CD4-positive, alpha-beta T cell (primary cell): ENCODE measurements at regions not wholly inside any gene's neighbourhood (a gene's known extent, or its start where the extent isn't known, plus 50 kb on each side); places are given as distances from the start of the nearest gene placed in this dataset.

Source experiments
- ATAC-seq: fragments of 200-7000 bp; cut with Tn5 transposase; one replicate; pipeline ENCODE4 v1.10.0; 2022; ENCODE audit warnings: mild to moderate bottlenecking; ENCODE audit not compliant: poor library complexity
- CTCF ChIA-PET: fragments of 350-600 bp; sonication (Branson Sonifier 250); formaldehyde crosslinking; loops from one replicate; lab custom pipeline; 2021; ENCODE audit warnings: antibody characterized with exemption, inconsistent platforms; lab: Charles Lee
- POLR2A ChIA-PET: fragments of 350-600 bp; sonication (Branson Sonifier 250); formaldehyde crosslinking; loops from one replicate; lab custom pipeline; 2021; ENCODE audit warnings: antibody characterized with exemption, inconsistent platforms; lab: Charles Lee
- DNase-seq, 14 experiments: peaks; one replicate each; pipeline ENCODE4 v3.0.0-alpha.2; 2013 to 2020; ENCODE audit warnings: mixed read lengths in 2 of 14
- H3K27ac ChIP-seq, 2 donors: one replicate each; pipeline versions ENCODE4 v1.5.1 to v1.7.0; 2013; ENCODE audit warnings: low read length in 2 of 2, low read depth in 1 of 2, mild to moderate bottlenecking in 1 of 2
- H3K27me3 ChIP-seq, 2 experiments: 1 replicate in 1 of 2; 2 replicates in 1 of 2; pipeline versions ENCODE4 v1.6.1 to v1.7.0; 2013; ENCODE audit warnings: low read length in 2 of 2, control low read depth in 1 of 2, mild to moderate bottlenecking in 1 of 2, moderate library complexity in 1 of 2; ENCODE audit not compliant: insufficient read depth in 2 of 2, control insufficient read depth in 1 of 2
- H3K36me3 ChIP-seq: one replicate; pipeline ENCODE4 v1.6.1; 2013; ENCODE audit warnings: low read length, control low read depth; ENCODE audit not compliant: insufficient read depth
- H3K4me1 ChIP-seq: one replicate; pipeline ENCODE4 v1.6.1; 2013; ENCODE audit warnings: low read length, control low read depth; ENCODE audit not compliant: insufficient read depth
- H3K4me3 ChIP-seq: one replicate; pipeline ENCODE4 v1.5.1; 2013; ENCODE audit warnings: mild to moderate bottlenecking, low read length, moderate library complexity
- H3K9me3 ChIP-seq, 2 experiments: 1 replicate in 1 of 2; 2 replicates in 1 of 2; pipeline versions ENCODE4 v1.6.1 to v1.7.0; 2013; ENCODE audit warnings: low read length in 2 of 2, mild to moderate bottlenecking in 2 of 2, control low read depth in 1 of 2, moderate library complexity in 1 of 2; ENCODE audit not compliant: control insufficient read depth in 1 of 2, insufficient read depth in 1 of 2
- H3K27ac Mint-ChIP-seq: one replicate; pipeline ENCODE4 v1.8.0; 2020; ENCODE audit warnings: mixed read lengths
- H3K27me3 Mint-ChIP-seq: one replicate; pipeline ENCODE4 v1.8.0; 2021; ENCODE audit warnings: mixed read lengths
- H3K36me3 Mint-ChIP-seq: one replicate; pipeline ENCODE4 v1.8.0; 2021; ENCODE audit warnings: low read depth, mixed read lengths
- H3K4me1 Mint-ChIP-seq: one replicate; pipeline ENCODE4 v1.8.0; 2021; ENCODE audit warnings: low read depth, mixed read lengths
- H3K4me3 Mint-ChIP-seq: one replicate; pipeline ENCODE4 v1.8.0; 2020; ENCODE audit warnings: mild to moderate bottlenecking, mixed read lengths
- H3K9me3 Mint-ChIP-seq: one replicate; pipeline ENCODE4 v1.8.0; 2020; ENCODE audit warnings: mixed read lengths
- intact Hi-C, 2 experiments: fragments of 100-400 bp; cut with DNase I in 1 of 2; cut with micrococcal nuclease in 1 of 2; formaldehyde crosslinking; loops; one replicate each; pipeline versions ENCODE4 v1.15.1 to v1.9.0; 2023 to 2025; cut with DNase I, micrococcal nuclease
- TF ChIP-seq, protein P1 (sequence below): fragments of 200-600 bp; IDR thresholded peaks from one replicate; pipeline ENCODE4 v1.8.0; 2022; ENCODE audit warnings: antibody characterized with exemption, mild to moderate bottlenecking

DNA sequence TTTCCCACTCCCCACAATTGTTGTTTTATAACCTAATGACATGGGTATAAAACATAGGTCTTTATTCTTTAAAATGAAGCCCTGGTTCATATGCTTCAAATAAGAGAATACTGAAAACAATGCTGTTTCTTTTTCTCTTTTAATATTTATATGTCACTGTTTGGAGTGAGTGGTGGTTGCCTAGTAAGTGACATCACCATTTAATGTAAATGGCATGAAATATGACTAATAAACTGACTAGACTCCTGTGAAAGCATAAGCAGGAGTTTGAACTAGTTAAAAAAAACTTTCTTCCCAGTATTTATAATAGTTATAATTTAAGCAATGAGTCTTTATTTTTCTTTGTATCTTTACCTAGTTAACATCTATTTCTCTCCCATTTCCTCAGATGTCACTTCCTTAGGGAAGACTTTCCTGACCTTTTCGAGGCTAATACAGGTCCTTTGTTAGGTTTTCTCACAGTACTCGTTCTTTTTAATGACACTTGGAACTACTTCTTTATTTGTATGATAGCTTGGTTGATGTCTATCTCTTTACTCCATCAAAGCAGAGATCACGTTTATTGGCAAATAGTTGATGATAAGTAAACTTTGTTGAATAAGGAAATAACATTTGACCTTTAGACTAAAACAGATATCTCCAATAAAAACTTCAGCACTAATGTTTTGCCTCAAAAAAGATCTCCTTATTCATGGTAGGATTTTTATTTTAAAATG lies 105.4 kb upstream of the PDC start:
- ATAC-seq: no peak
- no peaks in the 10 kb centered on the region for H3K9me3 ChIP-seq
- H3K36me3 ChIP-seq: no peaks in the 10 kb centered on the region
- no peaks in the 10 kb centered on the region for H3K27me3 ChIP-seq
- Mint-ChIP-seq H3K36me3 (no peaks in the 10 kb centered on the region), H3K4me3 (no peak overlapping the region), H3K9me3 (no peaks in the 10 kb centered on the region), H3K27me3 (no peaks in the 10 kb centered on the region), H3K4me1 (no peaks in the 10 kb centered on the region), H3K27ac (no peak overlapping the region)
- TF ChIP-seq, protein P1, sequence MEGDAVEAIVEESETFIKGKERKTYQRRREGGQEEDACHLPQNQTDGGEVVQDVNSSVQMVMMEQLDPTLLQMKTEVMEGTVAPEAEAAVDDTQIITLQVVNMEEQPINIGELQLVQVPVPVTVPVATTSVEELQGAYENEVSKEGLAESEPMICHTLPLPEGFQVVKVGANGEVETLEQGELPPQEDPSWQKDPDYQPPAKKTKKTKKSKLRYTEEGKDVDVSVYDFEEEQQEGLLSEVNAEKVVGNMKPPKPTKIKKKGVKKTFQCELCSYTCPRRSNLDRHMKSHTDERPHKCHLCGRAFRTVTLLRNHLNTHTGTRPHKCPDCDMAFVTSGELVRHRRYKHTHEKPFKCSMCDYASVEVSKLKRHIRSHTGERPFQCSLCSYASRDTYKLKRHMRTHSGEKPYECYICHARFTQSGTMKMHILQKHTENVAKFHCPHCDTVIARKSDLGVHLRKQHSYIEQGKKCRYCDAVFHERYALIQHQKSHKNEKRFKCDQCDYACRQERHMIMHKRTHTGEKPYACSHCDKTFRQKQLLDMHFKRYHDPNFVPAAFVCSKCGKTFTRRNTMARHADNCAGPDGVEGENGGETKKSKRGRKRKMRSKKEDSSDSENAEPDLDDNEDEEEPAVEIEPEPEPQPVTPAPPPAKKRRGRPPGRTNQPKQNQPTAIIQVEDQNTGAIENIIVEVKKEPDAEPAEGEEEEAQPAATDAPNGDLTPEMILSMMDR: no peak
- H3K4me3 ChIP-seq: no peak overlapping the region
- no peak for DNase-seq
- ChIA-PET POLR2A (no interaction called here), CTCF (no interaction called here)
- no peaks in the 10 kb centered on the region for H3K4me1 ChIP-seq
- H3K27ac ChIP-seq: no peak overlapping the region
- intact Hi-C loops: no loop called here

DNA sequence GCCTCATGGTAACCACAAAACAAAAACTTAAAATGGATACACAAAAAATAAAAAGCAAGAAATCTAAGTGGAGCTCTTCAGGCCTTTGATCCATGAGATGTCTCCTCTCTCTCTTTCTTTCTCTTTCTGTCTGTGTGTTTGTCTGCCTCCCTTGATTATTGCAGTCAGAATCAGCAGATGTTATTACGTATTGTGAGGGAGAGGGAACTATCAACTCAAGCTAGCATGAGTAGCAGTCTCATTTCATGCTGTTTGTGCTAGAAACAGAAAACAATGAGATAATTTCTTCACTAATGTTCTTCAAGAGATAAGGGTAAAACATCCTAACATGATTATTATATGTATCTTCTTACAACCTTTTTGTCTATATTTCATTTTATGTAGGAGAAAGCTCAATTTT lies 103.7 kb upstream of the PDC start:
- H3K9me3 Mint-ChIP-seq: no peaks in the 10 kb centered on the region
- Histone ChIP-seq H3K4me3 (no peak overlapping the region), H3K9me3 (no peaks in the 10 kb centered on the region), H3K36me3 (no peaks in the 10 kb centered on the region), H3K4me1 (no peaks in the 10 kb centered on the region), H3K27me3 (peaks cover 0 to 4% of the 10 kb centered on the region in 2 experiments), H3K27ac (no peak overlapping the region)
- ATAC-seq (no peak), DNase-seq (no peak)
- H3K36me3 Mint-ChIP-seq: no peaks in the 10 kb centered on the region
- no peak overlapping the region for H3K27ac Mint-ChIP-seq
- ChIA-PET POLR2A (no interaction called here), CTCF (no interaction called here)
- H3K4me1 Mint-ChIP-seq: no peaks in the 10 kb centered on the region
- no peaks in the 10 kb centered on the region for H3K27me3 Mint-ChIP-seq
- no peak overlapping the region for H3K4me3 Mint-ChIP-seq
- intact Hi-C loops: no loop called here
- TF ChIP-seq, protein P1: no peak

DNA sequence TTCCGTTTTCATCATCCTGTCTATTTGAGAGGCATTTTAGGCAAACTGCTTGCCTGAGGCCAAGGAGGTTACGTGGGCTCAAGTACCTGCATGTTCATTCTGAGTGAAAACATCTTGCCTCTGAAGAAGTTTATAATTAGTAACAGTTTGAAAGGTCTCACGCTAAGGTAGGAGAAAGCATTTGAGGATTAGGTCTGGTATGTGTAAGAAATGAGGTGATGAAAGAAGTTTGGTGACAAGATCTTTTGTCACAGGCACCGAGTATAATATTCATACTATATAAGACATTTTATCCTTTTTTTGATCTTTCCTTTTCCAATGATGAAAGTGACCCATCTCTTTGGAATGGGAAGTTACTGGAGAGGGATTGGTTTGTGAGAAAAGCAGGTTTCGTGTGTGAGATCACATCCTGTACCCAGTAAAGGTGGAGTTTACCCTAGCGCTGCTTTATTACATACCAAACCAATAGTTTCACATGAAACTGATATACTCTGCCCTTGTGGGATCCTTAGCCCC lies 98.7 kb upstream of the PDC start:
- DNase-seq (no peak), ATAC-seq (no peak)
- H3K27me3 Mint-ChIP-seq: no peaks in the 10 kb centered on the region
- ChIA-PET CTCF (no interaction called here), POLR2A (no interaction called here)
- Histone ChIP-seq H3K27me3 (peaks cover 0 to 5% of the 10 kb centered on the region in 2 experiments), H3K9me3 (no peaks in the 10 kb centered on the region), H3K4me3 (no peak overlapping the region), H3K36me3 (no peaks in the 10 kb centered on the region), H3K4me1 (no peaks in the 10 kb centered on the region), H3K27ac (no peak overlapping the region)
- H3K4me1 Mint-ChIP-seq: no peaks in the 10 kb centered on the region
- no peaks in the 10 kb centered on the region for H3K36me3 Mint-ChIP-seq
- no peak overlapping the region for H3K4me3 Mint-ChIP-seq
- H3K27ac Mint-ChIP-seq: no peak overlapping the region
- no peaks in the 10 kb centered on the region for H3K9me3 Mint-ChIP-seq
- intact Hi-C loops: no loop called here
- TF ChIP-seq, protein P1: no peak
